ENCODE measurements at regions not wholly inside any gene's neighbourhood (a gene's known extent, or its start where the extent isn't known, plus 50 kb on each side); places are given as distances from the start of the nearest gene placed in this dataset.

- TF ChIP-seq GMEB1 (CRISPR knock-in tag; IDR thresholded peaks at IDR 0.05; ENCODE audit: borderline replicate concordance) (no peak), SRF (IDR thresholded peaks at IDR 0.05; ENCODE audit: low read depth, low read length) (no peak), MXI1 (IDR thresholded peaks at IDR 0.05; ENCODE audit: borderline replicate concordance, low read depth, low read length) (no peak), POLR2AphosphoS5 (IDR thresholded peaks at IDR 0.05; ENCODE audit: low read depth, low read length) (no peak), EZH2 (conservative IDR thresholded peaks at IDR 0.05; ENCODE audit: low read depth, low read length) (no peak), ZNF609 (CRISPR knock-in tag; IDR thresholded peaks at IDR 0.05; ENCODE audit: borderline replicate concordance) (no peak), TP53 (CRISPR knock-in tag; conservative IDR thresholded peaks at IDR 0.05) (no peak), BRF2 (CRISPR knock-in tag; IDR thresholded peaks at IDR 0.05) (no peak), SALL1 (CRISPR knock-in tag; IDR thresholded peaks at IDR 0.05) (no peak), ZBTB26 (CRISPR knock-in tag; IDR thresholded peaks at IDR 0.05; ENCODE audit: borderline replicate concordance) (no peak), KDM4B (CRISPR knock-in tag; IDR thresholded peaks at IDR 0.05) (no peak), ZNF720 (CRISPR knock-in tag; IDR thresholded peaks at IDR 0.05) (no peak)
These were observed 245.8 kb upstream of the RMST start for GRCh38 chr12:97216848-97217247.
